Smooth muscle cell of the brain vasculature (primary cell): ENCODE measurements at regions not wholly inside any gene's neighbourhood (a gene's known extent, or its start where the extent isn't known, plus 50 kb on each side); places are given as distances from the start of the nearest gene placed in this dataset.
"Not testable (repeated sequence)": the region's sequence is repeated elsewhere in the genome, so short reads cannot be mapped to it uniquely, and the experiment has no call there.

Source experiments
- DNase-seq: peaks from one replicate; pipeline ENCODE4 v3.0.0-alpha.2; 2012; ENCODE audit warnings: low read depth, low spot score

- DNase-seq, result no peak
These were observed 150.6 kb downstream of the CTTN start for GRCh38 chr11:70548976-70549375.

- DNase-seq, result no peak
These were observed 151.1 kb downstream of the CTTN start for GRCh38 chr11:70549386-70549785.

GRCh38 chr11:70549796-70550195 lies 151.5 kb downstream of the CTTN start:
- no peak for DNase-seq

GRCh38 chr11:70550456-70551195 lies 152.3 kb downstream of the CTTN start:
- DNase-seq, result no peak

GRCh38 chr11:70551351-70552166 lies 153.2 kb downstream of the CTTN start:
- no peak for DNase-seq

- DNase-seq, result no peak
These were observed 154.1 kb downstream of the CTTN start for GRCh38 chr11:70552167-70553150.

GRCh38 chr11:70555078-70555477 lies 156.7 kb downstream of the CTTN start:
- no peak for DNase-seq

GRCh38 chr11:70556884-70557741 lies 158.8 kb downstream of the CTTN start:
- no peak for DNase-seq

- DNase-seq, result no peak
These were observed 159.6 kb downstream of the CTTN start for GRCh38 chr11:70557742-70558485.

- no peak for DNase-seq
These were observed 160.4 kb downstream of the CTTN start for GRCh38 chr11:70558681-70559080.

- DNase-seq, result no peak
These were observed 161.2 kb downstream of the CTTN start for GRCh38 chr11:70559516-70559915.

GRCh38 chr11:70560621-70561020 lies 162.3 kb downstream of the CTTN start:
- not testable (repeated sequence) for DNase-seq

- DNase-seq, result no peak
These were observed 168.6 kb downstream of the CTTN start for GRCh38 chr11:70566768-70567530.

GRCh38 chr11:70567680-70568034 lies 169.3 kb downstream of the CTTN start:
- no peak for DNase-seq

GRCh38 chr11:70568035-70568813 lies 169.9 kb downstream of the CTTN start:
- DNase-seq, result peak; percentile 6

- DNase-seq, result no peak
These were observed 170.7 kb downstream of the CTTN start for GRCh38 chr11:70568814-70569617.

- DNase-seq, result no peak
These were observed 171.2 kb downstream of the CTTN start for GRCh38 chr11:70569618-70569890.
